GM12878 (cell line): ENCODE measurements at regions not wholly inside any gene's neighbourhood (a gene's known extent, or its start where the extent isn't known, plus 50 kb on each side); places are given as distances from the start of the nearest gene placed in this dataset.
A peak's percentile ranks its signal among the peaks of the same experiment; 100 is the strongest.

Experiments used
- ATF7 ChIP-seq: fragments of 450-650 bp; IDR thresholded peaks from 2 replicates; pipeline ENCODE4 v1.6.1; 2016; ENCODE audit warnings: low read depth, mild to moderate bottlenecking
- BACH1 ChIP-seq: fragments of 450-650 bp; IDR thresholded peaks from 2 replicates; pipeline ENCODE4 v1.6.1; 2017; ENCODE audit warnings: mild to moderate bottlenecking, borderline replicate concordance
- DPF2 ChIP-seq: fragments of 450-650 bp; IDR thresholded peaks from 2 replicates; pipeline ENCODE4 v1.6.1; 2017; ENCODE audit warnings: mild to moderate bottlenecking
- ETV6 ChIP-seq, 2 experiments: fragments of 450-650 bp in 1 of 2; IDR thresholded peaks in 1 of 2; conservative IDR thresholded peaks in 1 of 2; 2 replicates each; pipeline ENCODE4 v1.6.1; 2014; ENCODE audit warnings: antibody characterized with exemption in 1 of 2, borderline replicate concordance in 1 of 2, low read depth in 1 of 2, mild to moderate bottlenecking in 1 of 2, moderate library complexity in 1 of 2
- HDAC2 ChIP-seq: fragments of 200-600 bp; sonication (generic); IDR thresholded peaks from 2 replicates; pipeline ENCODE4 v1.6.1; 2017
- MXI1 ChIP-seq: fragments of 150-350 bp; IDR thresholded peaks from 2 replicates; pipeline ENCODE4 v1.6.1; 2011; ENCODE audit warnings: low read depth, mild to moderate bottlenecking, inconsistent platforms, low read length, improper control_type of control experiment
- NFXL1 ChIP-seq: fragments of 450-650 bp; IDR thresholded peaks from 2 replicates; pipeline ENCODE4 v1.6.1; 2017; ENCODE audit warnings: antibody characterized with exemption, mild to moderate bottlenecking, borderline replicate concordance
- PAX5 ChIP-seq: IDR thresholded peaks from 2 replicates; pipeline ENCODE4 v1.6.1; 2011; ENCODE audit warnings: low read depth, low read length, borderline replicate concordance
- POU2F2 ChIP-seq: IDR thresholded peaks from 3 replicates; pipeline ENCODE4 v1.6.1; 2011; ENCODE audit warnings: low read depth, mild to moderate bottlenecking, low read length, borderline replicate concordance
- RAD21 ChIP-seq: IDR thresholded peaks from 2 replicates; pipeline ENCODE4 v1.6.1; 2011; ENCODE audit warnings: mild to moderate bottlenecking, low read depth, low read length, moderate library complexity; ENCODE audit not compliant: insufficient read depth
- SIX5 ChIP-seq: IDR thresholded peaks from 2 replicates; pipeline ENCODE4 v1.6.1; 2011; ENCODE audit warnings: mild to moderate bottlenecking, low read depth, low read length, moderate library complexity; ENCODE audit not compliant: severe bottlenecking
- TCF3 ChIP-seq: IDR thresholded peaks from 2 replicates; pipeline ENCODE4 v1.6.1; 2012; ENCODE audit warnings: low read depth, mild to moderate bottlenecking, low read length, borderline replicate concordance; ENCODE audit not compliant: insufficient read depth
- ZNF384 ChIP-seq: IDR thresholded peaks from 2 replicates; pipeline ENCODE4 v1.6.1; 2012; ENCODE audit warnings: low read depth, mild to moderate bottlenecking, low read length, improper control_type of control experiment, borderline replicate concordance
- TF ChIP-seq, protein P1 (sequence below): fragments of 450-650 bp; formaldehyde crosslinking; IDR thresholded peaks from 2 replicates; pipeline ENCODE4 v1.4.0; 2022; ENCODE audit warnings: mild to moderate bottlenecking, moderate library complexity
- TF ChIP-seq, protein P2 (sequence below): fragments of 450-650 bp; formaldehyde crosslinking; IDR thresholded peaks from 2 replicates; pipeline ENCODE4 v1.4.0; 2020; ENCODE audit warnings: mild to moderate bottlenecking, moderate library complexity
- TF ChIP-seq, protein P3 (sequence below): IDR thresholded peaks from 2 replicates; pipeline ENCODE4 v1.6.1; 2011; ENCODE audit warnings: low read depth, low read length, improper control_type of control experiment, borderline replicate concordance
- TF ChIP-seq, protein P4 (sequence below): IDR thresholded peaks from 2 replicates; pipeline ENCODE4 v1.6.1; 2012; ENCODE audit warnings: low read depth, low read length, improper control_type of control experiment
- TF ChIP-seq, protein P5 (sequence below): fragments of 450-650 bp; IDR thresholded peaks from 2 replicates; pipeline ENCODE4 v1.6.1; 2016; ENCODE audit warnings: mild to moderate bottlenecking

DNA sequence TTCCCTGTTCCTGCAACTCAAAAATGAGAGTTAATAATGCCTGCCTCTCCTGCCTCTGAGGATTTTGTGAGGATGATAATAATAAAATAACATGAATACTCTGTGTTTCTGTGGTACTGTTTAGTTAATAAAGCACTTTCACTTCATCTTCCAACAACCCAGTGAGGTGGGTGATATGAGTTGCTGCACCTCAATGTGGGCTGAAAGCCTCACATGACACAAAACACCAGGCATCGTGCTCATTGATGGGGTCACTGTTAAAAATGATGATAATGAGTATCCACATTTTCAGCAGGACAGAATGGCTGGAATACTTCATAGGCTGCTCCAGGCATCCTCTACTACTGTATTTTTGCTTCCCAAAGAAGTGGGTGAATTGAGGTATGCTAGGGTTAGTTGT lies 222.8 kb upstream of the NRP1 start (continued):
- TF ChIP-seq MXI1: no peak
- TF ChIP-seq SIX5: no peak
- TF ChIP-seq ZNF384: no peak
- peak; percentile 87 for TF ChIP-seq DPF2
- peak; percentile 70; the same call in 1 of the 2 replicates for TF ChIP-seq BACH1
- TF ChIP-seq, protein P1, sequence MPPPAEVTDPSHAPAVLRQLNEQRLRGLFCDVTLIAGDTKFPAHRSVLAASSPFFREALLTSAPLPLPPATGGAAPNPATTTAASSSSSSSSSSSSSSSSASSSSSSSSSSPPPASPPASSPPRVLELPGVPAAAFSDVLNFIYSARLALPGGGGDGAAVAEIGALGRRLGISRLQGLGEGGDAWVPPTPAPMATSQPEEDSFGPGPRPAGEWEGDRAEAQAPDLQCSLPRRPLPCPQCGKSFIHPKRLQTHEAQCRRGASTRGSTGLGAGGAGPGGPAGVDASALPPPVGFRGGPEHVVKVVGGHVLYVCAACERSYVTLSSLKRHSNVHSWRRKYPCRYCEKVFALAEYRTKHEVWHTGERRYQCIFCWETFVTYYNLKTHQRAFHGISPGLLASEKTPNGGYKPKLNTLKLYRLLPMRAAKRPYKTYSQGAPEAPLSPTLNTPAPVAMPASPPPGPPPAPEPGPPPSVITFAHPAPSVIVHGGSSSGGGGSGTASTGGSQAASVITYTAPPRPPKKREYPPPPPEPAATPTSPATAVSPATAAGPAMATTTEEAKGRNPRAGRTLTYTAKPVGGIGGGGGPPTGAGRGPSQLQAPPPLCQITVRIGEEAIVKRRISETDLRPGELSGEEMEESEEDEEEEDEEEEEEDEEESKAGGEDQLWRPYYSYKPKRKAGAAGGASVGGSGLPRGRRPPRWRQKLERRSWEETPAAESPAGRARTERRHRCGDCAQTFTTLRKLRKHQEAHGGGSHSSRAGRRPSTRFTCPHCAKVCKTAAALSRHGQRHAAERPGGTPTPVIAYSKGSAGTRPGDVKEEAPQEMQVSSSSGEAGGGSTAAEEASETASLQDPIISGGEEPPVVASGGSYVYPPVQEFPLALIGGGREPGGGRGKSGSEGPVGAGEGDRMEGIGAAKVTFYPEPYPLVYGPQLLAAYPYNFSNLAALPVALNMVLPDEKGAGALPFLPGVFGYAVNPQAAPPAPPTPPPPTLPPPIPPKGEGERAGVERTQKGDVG (CRISPR knock-in tag): no peak
- TF ChIP-seq, protein P2, sequence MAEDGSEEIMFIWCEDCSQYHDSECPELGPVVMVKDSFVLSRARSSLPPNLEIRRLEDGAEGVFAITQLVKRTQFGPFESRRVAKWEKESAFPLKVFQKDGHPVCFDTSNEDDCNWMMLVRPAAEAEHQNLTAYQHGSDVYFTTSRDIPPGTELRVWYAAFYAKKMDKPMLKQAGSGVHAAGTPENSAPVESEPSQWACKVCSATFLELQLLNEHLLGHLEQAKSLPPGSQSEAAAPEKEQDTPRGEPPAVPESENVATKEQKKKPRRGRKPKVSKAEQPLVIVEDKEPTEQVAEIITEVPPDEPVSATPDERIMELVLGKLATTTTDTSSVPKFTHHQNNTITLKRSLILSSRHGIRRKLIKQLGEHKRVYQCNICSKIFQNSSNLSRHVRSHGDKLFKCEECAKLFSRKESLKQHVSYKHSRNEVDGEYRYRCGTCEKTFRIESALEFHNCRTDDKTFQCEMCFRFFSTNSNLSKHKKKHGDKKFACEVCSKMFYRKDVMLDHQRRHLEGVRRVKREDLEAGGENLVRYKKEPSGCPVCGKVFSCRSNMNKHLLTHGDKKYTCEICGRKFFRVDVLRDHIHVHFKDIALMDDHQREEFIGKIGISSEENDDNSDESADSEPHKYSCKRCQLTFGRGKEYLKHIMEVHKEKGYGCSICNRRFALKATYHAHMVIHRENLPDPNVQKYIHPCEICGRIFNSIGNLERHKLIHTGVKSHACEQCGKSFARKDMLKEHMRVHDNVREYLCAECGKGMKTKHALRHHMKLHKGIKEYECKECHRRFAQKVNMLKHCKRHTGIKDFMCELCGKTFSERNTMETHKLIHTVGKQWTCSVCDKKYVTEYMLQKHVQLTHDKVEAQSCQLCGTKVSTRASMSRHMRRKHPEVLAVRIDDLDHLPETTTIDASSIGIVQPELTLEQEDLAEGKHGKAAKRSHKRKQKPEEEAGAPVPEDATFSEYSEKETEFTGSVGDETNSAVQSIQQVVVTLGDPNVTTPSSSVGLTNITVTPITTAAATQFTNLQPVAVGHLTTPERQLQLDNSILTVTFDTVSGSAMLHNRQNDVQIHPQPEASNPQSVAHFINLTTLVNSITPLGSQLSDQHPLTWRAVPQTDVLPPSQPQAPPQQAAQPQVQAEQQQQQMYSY: no peak
- TF ChIP-seq, protein P3, sequence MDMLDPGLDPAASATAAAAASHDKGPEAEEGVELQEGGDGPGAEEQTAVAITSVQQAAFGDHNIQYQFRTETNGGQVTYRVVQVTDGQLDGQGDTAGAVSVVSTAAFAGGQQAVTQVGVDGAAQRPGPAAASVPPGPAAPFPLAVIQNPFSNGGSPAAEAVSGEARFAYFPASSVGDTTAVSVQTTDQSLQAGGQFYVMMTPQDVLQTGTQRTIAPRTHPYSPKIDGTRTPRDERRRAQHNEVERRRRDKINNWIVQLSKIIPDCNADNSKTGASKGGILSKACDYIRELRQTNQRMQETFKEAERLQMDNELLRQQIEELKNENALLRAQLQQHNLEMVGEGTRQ: no peak; the same call in 1 of the 2 replicates
- no peak for TF ChIP-seq TCF3
- no peak for TF ChIP-seq RAD21
- peak; percentile 53 for TF ChIP-seq ATF7
- TF ChIP-seq NFXL1: no peak
- TF ChIP-seq ETV6 (conservative IDR thresholded peaks at IDR 0.05 in 1 of 2, IDR thresholded peaks at IDR 0.05 in 1 of 2; ENCODE audit: borderline replicate concordance in 1 of 2, low read depth in 1 of 2): no peak
- TF ChIP-seq PAX5: no peak
- no peak for TF ChIP-seq HDAC2
- TF ChIP-seq, protein P4, sequence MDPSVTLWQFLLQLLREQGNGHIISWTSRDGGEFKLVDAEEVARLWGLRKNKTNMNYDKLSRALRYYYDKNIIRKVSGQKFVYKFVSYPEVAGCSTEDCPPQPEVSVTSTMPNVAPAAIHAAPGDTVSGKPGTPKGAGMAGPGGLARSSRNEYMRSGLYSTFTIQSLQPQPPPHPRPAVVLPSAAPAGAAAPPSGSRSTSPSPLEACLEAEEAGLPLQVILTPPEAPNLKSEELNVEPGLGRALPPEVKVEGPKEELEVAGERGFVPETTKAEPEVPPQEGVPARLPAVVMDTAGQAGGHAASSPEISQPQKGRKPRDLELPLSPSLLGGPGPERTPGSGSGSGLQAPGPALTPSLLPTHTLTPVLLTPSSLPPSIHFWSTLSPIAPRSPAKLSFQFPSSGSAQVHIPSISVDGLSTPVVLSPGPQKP: no peak
- TF ChIP-seq, protein P5, sequence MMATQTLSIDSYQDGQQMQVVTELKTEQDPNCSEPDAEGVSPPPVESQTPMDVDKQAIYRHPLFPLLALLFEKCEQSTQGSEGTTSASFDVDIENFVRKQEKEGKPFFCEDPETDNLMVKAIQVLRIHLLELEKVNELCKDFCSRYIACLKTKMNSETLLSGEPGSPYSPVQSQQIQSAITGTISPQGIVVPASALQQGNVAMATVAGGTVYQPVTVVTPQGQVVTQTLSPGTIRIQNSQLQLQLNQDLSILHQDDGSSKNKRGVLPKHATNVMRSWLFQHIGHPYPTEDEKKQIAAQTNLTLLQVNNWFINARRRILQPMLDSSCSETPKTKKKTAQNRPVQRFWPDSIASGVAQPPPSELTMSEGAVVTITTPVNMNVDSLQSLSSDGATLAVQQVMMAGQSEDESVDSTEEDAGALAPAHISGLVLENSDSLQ: no peak
- no peak for TF ChIP-seq POU2F2
